ENCODE measurements at regions not wholly inside any gene's neighbourhood (a gene's known extent, or its start where the extent isn't known, plus 50 kb on each side); places are given as distances from the start of the nearest gene placed in this dataset.

DNA sequence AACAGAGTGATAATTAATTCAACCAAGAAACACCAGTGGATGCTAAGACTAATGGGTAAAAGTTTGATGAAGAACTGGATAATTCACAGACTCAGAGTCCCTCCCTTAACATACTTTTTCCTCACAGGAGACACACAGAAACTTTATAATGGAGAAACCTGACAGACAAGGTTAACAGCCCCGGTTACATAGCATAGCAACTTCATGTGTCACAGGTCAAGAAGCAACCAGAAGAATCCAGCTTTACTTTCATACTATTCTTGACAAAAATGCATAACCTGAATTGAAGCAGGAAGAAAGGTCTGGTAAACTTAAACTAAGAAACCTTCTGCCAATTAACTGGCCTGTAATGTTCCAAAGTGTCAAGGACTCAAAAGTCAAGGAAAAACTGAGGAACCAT, 375.9 kb downstream of the RNF144B start:
- WGBS (ENCODE audit: insufficient coverage, insufficient replicate concordance, low lambda C conversion rate, missing lambda C conversion rate), result 0% methylated on average over 1 of the region's 1 CpG
- H4K20me1 ChIP-seq (ENCODE audit: control insufficient read depth, insufficient read depth), result no peaks in the 10 kb centered on the region
- H3K27me3 ChIP-seq (replicated peaks in 1 of 2; ENCODE audit: control insufficient read depth in 2 of 2, insufficient read depth in 2 of 2, low read length in 1 of 2), result no peaks in the 10 kb centered on the region
- POLR2A ChIA-PET, result no interaction called here
- in situ Hi-C loops (cut with MboI) (no loop called here), intact Hi-C loops (cut with micrococcal nuclease; ENCODE audit: unreplicated experiment) (no loop called here)
- no TSS peak for BruUV-seq (replicated peaks)
- no peak overlapping the region for H3K4me3 ChIP-seq
- H2AFZ ChIP-seq (ENCODE audit: control insufficient read depth, low read depth, low read length), result no peak overlapping the region
- no peaks in the 10 kb centered on the region for H3K36me3 ChIP-seq (ENCODE audit: control insufficient read depth in 2 of 2, insufficient read depth in 2 of 2, low read length in 1 of 2)
- SMC1A ChIA-PET (ENCODE audit: uncharacterized antibody, unreplicated experiment), result no interaction called here
- H3K9ac ChIP-seq (ENCODE audit: control insufficient read depth, insufficient read depth, low read length), result no peak overlapping the region
- no peaks in the 10 kb centered on the region for H3K79me2 ChIP-seq (ENCODE audit: control insufficient read depth, insufficient read depth, low read length)
- CTCF ChIA-PET, result no interaction called here
- ATAC-seq (no peak), DNase-seq (ENCODE audit: low read depth, low spot score) (no peak), FAIRE-seq (no peak)
- H3K9me3 ChIP-seq (replicated peaks; ENCODE audit: control insufficient read depth, insufficient read depth, low read length), result no peaks in the 10 kb centered on the region
- H3K4me2 ChIP-seq (ENCODE audit: control insufficient read depth, insufficient read depth), result no peak overlapping the region
- H3K4me1 ChIP-seq (ENCODE audit: control insufficient read depth, insufficient read depth, low read length), result no peaks in the 10 kb centered on the region
- H3K27ac ChIP-seq (ENCODE audit: control insufficient read depth, insufficient read depth), result no peak overlapping the region
- RAD21 ChIA-PET (ENCODE audit: unreplicated experiment), result no interaction called here
- TF ChIP-seq PKNOX1 (IDR thresholded peaks at IDR 0.05) (no peak), KAT2A (conservative IDR thresholded peaks at IDR 0.05; ENCODE audit: control insufficient read depth, low read depth, low read length) (no peak), USF1 (IDR thresholded peaks at IDR 0.05; ENCODE audit: borderline replicate concordance, extremely low read length, insufficient read depth, low read depth, low read length) (no peak), MYB (IDR thresholded peaks at IDR 0.05; ENCODE audit: borderline replicate concordance, low read depth, low read length) (no peak), TBL1XR1 (IDR thresholded peaks at IDR 0.05; ENCODE audit: low read depth, low read length) (no peak), PAX8 (IDR thresholded peaks at IDR 0.05) (no peak), IRF3 (IDR thresholded peaks at IDR 0.05) (no peak), HSF1 (IDR thresholded peaks at IDR 0.05; ENCODE audit: low read depth, low read length) (no peak), NFIC (IDR thresholded peaks at IDR 0.05; ENCODE audit: low read depth, low read length) (no peak), MAX (IDR thresholded peaks at IDR 0.05; ENCODE audit: low read depth, low read length) (no peak), KLF5 (IDR thresholded peaks at IDR 0.05; ENCODE audit: partially characterized antibody) (no peak), CREM (IDR thresholded peaks at IDR 0.05; ENCODE audit: low read depth) (no peak), MYC (IDR thresholded peaks at IDR 0.05; ENCODE audit: insufficient read depth, insufficient read length, insufficient replicate concordance, low read length, severe bottlenecking) (no peak)
- TF ChIP-seq, protein P1, sequence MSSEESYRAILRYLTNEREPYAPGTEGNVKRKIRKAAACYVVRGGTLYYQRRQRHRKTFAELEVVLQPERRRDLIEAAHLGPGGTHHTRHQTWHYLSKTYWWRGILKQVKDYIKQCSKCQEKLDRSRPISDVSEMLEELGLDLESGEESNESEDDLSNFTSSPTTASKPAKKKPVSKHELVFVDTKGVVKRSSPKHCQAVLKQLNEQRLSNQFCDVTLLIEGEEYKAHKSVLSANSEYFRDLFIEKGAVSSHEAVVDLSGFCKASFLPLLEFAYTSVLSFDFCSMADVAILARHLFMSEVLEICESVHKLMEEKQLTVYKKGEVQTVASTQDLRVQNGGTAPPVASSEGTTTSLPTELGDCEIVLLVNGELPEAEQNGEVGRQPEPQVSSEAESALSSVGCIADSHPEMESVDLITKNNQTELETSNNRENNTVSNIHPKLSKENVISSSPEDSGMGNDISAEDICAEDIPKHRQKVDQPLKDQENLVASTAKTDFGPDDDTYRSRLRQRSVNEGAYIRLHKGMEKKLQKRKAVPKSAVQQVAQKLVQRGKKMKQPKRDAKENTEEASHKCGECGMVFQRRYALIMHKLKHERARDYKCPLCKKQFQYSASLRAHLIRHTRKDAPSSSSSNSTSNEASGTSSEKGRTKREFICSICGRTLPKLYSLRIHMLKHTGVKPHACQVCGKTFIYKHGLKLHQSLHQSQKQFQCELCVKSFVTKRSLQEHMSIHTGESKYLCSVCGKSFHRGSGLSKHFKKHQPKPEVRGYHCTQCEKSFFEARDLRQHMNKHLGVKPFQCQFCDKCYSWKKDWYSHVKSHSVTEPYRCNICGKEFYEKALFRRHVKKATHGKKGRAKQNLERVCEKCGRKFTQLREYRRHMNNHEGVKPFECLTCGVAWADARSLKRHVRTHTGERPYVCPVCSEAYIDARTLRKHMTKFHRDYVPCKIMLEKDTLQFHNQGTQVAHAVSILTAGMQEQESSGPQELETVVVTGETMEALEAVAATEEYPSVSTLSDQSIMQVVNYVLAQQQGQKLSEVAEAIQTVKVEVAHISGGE (CRISPR knock-in tag; IDR thresholded peaks at IDR 0.05), result no peak
- TF ChIP-seq, protein P2, sequence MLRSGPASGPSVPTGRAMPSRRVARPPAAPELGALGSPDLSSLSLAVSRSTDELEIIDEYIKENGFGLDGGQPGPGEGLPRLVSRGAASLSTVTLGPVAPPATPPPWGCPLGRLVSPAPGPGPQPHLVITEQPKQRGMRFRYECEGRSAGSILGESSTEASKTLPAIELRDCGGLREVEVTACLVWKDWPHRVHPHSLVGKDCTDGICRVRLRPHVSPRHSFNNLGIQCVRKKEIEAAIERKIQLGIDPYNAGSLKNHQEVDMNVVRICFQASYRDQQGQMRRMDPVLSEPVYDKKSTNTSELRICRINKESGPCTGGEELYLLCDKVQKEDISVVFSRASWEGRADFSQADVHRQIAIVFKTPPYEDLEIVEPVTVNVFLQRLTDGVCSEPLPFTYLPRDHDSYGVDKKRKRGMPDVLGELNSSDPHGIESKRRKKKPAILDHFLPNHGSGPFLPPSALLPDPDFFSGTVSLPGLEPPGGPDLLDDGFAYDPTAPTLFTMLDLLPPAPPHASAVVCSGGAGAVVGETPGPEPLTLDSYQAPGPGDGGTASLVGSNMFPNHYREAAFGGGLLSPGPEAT (IDR thresholded peaks at IDR 0.05; ENCODE audit: low read depth), result no peak

Measured in GM12878 (cell line).